GM12875 (cell line): ENCODE measurements at regions not wholly inside any gene's neighbourhood (a gene's known extent, or its start where the extent isn't known, plus 50 kb on each side); places are given as distances from the start of the nearest gene placed in this dataset.

ENCODE experiments used
- H3K4me3 ChIP-seq: one replicate; pipeline ENCODE4 v1.5.1; 2011; ENCODE audit warnings: low read depth, low read length, control low read depth
- TF ChIP-seq, protein P1 (sequence below): IDR thresholded peaks from 2 replicates; pipeline ENCODE4 v1.5.1; 2011; ENCODE audit warnings: low read depth, mild to moderate bottlenecking, control low read depth, inconsistent platforms, low read length, moderate library complexity, borderline replicate concordance; ENCODE audit not compliant: insufficient read depth

DNA sequence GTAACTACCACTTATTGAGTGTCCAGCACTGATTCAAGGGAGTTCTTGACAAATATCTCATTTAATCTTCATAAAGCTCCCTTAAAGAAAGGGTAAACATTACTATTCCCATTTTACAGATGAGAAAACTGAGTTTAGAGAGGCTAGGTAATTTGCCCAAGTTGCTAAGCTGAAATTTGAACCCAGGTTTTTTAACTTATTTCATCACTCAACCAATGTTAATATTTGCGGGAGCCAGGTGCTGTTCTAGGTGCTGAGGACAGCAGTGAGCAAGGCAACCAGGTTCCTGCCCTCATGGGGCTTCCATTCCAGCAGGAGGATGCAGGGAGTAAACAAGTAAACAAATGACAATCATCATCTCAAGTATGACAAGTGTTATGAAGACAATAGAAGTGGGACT lies 104.0 kb upstream of the LHX1 start:
- no peak overlapping the region for H3K4me3 ChIP-seq
- TF ChIP-seq, protein P1, sequence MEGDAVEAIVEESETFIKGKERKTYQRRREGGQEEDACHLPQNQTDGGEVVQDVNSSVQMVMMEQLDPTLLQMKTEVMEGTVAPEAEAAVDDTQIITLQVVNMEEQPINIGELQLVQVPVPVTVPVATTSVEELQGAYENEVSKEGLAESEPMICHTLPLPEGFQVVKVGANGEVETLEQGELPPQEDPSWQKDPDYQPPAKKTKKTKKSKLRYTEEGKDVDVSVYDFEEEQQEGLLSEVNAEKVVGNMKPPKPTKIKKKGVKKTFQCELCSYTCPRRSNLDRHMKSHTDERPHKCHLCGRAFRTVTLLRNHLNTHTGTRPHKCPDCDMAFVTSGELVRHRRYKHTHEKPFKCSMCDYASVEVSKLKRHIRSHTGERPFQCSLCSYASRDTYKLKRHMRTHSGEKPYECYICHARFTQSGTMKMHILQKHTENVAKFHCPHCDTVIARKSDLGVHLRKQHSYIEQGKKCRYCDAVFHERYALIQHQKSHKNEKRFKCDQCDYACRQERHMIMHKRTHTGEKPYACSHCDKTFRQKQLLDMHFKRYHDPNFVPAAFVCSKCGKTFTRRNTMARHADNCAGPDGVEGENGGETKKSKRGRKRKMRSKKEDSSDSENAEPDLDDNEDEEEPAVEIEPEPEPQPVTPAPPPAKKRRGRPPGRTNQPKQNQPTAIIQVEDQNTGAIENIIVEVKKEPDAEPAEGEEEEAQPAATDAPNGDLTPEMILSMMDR = no peak

DNA sequence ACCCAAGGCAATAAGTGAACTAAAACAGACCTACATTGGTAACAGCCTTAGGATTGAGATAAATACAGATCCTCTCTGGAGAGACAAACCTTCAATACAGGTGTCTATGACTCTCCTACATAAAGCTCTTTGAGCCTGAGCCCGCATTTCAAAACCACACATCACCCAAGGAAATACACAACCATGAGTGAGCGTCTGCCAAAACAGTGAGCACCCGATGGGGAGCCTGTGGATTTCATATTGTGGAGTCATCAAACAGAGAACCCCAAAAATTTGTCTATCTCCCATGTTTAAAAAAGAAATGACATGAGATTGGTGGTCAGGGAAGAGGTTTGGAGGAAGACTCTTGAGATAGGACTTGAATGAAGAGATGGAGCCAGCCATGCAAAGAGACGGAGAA lies 102.2 kb upstream of the LHX1 start:
- H3K4me3 ChIP-seq = no peak overlapping the region
- TF ChIP-seq, protein P1 = no peak

DNA sequence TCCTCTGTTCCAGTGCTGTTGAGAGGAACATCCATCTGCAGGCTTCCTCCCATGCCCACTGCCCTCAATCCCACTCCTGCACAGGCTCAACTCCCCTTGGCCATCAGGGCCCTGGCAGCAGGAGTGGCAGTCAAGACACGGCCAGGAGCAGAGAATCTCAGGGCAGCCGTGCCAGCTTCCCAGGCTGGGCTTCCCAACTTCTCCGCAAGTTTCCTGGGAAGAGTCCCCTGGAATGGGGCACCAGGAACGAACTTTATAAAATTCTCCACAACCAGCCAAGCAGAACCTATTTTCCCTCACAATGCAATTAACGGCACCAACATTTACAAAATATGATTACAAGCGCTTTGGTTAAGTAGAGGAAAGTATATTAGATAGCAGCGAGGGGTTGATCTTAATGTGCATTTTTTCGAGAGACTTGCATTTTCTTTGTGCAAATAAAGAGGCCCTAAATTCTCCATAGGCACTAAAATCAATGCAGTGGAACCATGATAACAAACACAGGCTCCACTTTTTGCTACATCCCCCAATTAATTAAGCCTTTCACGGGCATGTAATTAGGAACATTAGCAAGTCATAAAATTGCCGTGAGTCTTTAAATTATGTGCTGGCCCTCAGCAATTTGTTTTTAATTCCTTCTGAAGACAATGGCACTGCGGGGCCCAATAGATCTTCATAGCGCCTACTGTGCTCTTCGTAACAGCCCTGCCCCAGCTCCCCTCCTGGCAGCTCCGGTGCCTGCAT lies 99.9 kb upstream of the LHX1 start:
- TF ChIP-seq, protein P1 = no peak
- H3K4me3 ChIP-seq = no peak overlapping the region

DNA sequence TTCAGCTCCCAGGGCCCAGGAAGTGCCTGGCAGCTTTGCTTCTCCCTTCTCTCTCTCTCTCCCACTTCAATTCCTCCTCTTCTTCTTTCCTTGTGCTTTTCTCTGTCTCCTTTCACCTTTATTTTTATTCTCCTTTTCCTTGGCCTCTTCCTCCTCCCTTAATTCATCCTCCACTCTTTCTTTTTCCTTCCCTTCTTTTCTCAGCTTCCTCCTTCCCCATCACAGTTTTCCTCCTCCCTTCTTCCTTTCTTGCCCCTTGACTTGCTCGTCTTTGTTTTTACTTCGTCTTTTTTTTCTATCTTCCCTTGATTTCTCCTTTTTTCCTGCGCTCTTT lies 99.4 kb upstream of the LHX1 start:
- TF ChIP-seq, protein P1 = no peak
- no peak overlapping the region for H3K4me3 ChIP-seq

DNA sequence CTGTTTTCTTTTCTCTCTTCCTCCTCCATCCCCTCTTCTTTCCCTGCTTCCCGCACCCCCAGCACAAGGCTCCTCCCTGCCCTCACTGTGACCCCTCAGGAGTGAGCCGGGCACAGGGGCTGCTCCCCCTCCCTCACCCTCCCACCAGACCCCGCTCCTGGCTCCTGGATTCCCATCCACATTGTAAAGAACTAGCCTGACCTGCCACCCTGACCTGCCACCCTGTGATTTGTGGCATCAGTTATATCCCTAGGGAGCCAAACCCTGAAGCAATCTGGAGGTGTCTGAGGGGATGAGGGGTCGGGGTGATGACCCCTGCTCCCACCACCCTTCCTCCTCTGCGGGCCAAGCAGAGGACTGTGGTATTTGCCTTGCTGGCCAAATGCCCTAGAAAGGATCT lies 98.0 kb upstream of the LHX1 start:
- TF ChIP-seq, protein P1 = no peak
- no peak overlapping the region for H3K4me3 ChIP-seq

DNA sequence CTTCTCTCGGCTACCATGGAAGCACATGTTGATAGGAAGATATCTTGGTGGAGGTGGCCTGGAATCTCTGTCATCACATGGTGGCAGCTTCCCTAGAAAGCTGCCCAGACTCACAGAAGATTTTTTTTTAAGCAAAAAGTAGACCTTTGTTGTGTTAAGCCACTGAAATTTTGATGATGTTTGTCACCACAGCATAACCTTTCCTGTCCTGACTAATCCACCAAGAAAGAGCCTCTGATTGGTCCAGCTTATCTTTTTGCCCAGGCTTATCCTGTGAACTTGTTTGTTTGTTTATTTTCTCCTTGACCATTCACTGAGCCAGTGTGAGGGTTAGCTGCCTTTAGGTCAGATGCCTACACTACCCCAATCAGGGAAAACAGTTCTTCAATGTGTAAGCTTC lies 96.5 kb upstream of the LHX1 start:
- no peak overlapping the region for H3K4me3 ChIP-seq
- TF ChIP-seq, protein P1 = no peak

DNA sequence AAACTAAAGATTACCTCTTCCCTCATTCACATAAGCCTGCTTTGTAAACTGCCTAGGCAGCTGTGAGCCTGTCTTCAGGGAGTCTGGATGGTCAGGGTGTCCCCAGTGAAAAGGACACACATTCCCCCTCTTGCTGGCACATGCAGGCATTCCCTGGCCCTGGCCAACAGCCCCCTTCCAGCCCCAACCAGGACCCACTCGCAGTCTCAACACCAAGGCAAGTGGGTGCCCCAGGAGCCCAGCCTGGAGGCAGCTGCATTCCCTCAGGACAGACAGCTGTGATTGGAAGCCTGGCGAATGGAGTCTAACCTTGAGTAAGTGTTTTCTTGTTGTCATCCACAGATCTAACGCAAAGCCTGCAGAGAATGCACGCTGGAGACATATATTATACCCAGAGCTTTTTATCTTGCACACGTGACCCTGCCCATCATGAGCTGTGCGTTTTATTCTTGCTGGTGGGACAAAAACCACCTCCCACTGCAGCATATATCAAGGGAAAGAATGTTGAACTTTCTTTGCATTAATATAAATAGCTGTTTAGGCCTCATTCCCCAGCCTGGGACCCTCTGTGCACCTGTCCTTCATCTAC lies 95.0 kb upstream of the LHX1 start:
- H3K4me3 ChIP-seq = no peak overlapping the region
- TF ChIP-seq, protein P1 = no peak
